ENCODE measurements at regions not wholly inside any gene's neighbourhood (a gene's known extent, or its start where the extent isn't known, plus 50 kb on each side); places are given as distances from the start of the nearest gene placed in this dataset.

GRCh38 chr2:83565181-83565580 is 893.9 kb downstream of the SUCLG1 start:
- no peak for DNase-seq (ENCODE audit: low read depth in 2 of 2)

DNA sequence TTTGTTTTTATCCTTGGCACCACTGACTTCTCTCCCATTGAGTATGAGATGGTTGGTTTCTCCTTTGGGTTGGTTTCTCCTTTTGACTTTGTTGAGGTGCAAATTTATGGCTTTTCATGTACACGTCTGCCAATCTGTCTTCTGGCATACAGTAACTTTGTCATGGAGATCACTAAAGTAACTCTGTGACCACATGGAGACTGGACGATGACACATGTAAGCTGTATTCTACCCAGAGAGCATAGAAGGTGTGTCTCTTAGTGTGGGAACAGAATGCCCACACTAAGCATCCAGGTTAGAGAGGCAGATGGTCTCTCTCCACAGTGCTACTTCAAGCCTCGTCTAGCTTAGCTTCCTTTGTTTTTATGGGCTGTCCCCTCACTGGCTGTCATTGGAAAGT is 897.5 kb downstream of the SUCLG1 start:
- no peak for DNase-seq (ENCODE audit: low read depth in 2 of 2)

DNA sequence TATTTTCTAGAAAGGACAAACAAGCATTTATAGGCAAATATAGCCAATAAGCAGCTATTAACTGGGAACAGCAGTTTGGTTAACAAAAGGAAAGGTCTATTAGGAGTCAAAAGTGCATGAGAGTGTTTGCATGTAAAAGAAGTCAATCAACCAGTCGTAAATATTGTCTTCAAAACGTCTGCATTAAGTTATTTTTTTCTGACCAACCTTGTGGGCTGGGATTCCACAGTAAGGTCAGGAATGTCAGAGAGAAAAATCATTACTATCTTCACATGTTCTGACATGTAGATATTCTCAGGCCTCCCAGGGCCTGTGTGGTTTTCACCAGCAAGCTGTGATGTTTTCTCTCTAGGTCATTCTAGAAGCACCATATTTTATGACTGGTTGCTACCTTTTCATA is 922.5 kb downstream of the SUCLG1 start:
- no peak for DNase-seq (ENCODE audit: low read depth in 2 of 2)

- no peak for DNase-seq (ENCODE audit: low read depth in 2 of 2)
Measured at GRCh38 chr2:83534416-83534815, 924.7 kb downstream of the SUCLG1 start.

- no peak for DNase-seq (ENCODE audit: low read depth in 2 of 2)
Measured at GRCh38 chr2:83531206-83531826, 927.8 kb downstream of the SUCLG1 start.

DNA sequence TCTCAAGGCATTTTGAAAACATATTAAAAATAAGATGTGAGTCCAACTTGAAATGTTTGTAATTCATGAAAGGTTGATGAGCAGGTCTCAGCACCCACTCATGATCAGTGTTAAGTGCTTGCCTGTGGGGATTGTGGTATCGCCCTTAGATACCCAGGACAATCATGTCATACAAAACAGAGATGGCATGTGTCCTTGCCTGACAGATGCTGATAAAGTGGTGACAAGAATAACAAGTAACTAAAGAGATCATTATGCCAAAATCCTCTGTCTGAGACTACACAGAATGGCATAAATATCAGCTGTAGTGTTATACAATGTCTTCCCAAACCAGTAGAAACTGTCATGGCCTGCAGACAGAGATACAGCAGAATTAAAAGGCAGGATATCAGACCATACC is 930.3 kb downstream of the SUCLG1 start:
- no peak for DNase-seq (ENCODE audit: low read depth in 2 of 2)

GRCh38 chr2:83522891-83523493 is 936.1 kb downstream of the SUCLG1 start:
- DNase-seq (ENCODE audit: low read depth in 2 of 2) = no peak

DNA sequence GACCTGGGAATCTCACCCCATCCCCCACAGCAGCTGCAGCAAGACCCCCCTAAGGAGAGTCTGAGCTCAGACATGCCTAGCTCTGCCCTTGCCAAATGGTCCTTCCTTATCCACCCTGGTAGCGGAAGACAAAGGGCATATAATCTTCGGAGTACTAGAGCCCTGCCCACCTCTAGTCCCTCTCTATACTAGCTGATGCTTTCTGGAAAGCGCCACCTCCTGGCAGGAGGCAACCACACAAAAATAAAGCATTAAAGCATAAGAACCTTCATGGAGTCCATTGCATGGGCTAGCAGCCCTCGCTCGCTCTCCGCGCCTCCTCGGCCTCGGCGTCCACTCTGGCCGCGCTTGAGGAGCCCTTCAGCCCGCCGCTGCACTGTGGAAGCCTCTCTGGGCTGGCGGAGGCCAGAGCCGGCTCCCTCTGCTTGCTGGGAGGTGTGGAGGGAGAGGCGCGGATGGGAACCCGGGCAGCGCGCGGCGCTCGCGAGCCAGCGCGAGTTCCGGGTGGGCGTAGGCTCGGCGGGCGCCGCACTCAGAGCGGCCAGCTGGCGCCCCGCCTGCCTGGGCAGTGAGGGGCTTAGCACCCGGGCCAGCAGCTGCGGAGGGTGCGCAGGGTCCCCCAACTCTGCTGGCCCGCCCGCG is 941.2 kb downstream of the SUCLG1 start:
- no peak for DNase-seq (ENCODE audit: low read depth in 2 of 2)

DNA sequence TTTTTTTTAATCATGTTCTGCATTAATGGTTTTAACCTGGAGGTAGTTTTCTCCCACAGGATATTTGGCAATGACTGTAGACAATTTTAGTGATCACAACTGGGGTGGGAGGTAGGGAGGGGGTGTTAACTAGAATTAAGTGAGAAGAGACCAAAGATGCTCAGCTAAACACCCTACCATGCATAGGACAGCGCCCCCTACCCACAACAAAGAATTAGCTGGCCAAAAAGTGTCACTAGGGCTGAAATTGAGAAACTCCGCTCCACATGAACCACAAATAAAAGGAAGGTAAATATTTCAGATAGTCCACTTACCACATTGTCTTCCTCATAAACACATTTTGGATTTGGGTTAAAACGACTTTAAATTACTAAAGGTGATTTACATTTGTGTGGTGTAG is 942.6 kb downstream of the SUCLG1 start:
- DNase-seq (ENCODE audit: low read depth in 2 of 2) = no peak

GRCh38 chr2:83487451-83487850 is 971.6 kb downstream of the SUCLG1 start:
- no peak for DNase-seq (ENCODE audit: low read depth in 2 of 2)

DNA sequence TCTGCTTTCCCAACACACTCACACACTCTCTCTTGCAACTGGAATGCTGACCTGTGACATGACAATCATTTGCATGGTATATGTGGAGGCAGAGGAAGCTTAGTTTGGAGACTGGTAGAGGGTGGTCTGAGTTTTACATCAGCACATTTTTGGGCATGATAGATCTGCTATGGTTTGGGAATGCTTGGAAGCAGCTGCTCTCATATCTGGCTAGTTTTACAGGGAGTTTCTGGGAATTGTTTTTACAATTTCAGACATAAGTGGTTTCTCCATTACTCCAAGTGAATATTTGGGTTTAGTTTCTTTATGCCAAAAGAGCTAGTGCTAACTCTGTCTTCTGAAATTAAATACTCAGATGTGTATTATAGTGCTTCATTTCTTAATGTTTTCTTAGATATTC is 977.6 kb downstream of the SUCLG1 start:
- DNase-seq (ENCODE audit: low read depth in 2 of 2) = no peak

GRCh38 chr2:83478037-83478436 is 981.0 kb downstream of the SUCLG1 start:
- DNase-seq (ENCODE audit: low read depth in 2 of 2) = no peak

- no peak for DNase-seq (ENCODE audit: low read depth in 2 of 2)
Measured at GRCh38 chr2:83475371-83475770, 983.7 kb downstream of the SUCLG1 start.

DNA sequence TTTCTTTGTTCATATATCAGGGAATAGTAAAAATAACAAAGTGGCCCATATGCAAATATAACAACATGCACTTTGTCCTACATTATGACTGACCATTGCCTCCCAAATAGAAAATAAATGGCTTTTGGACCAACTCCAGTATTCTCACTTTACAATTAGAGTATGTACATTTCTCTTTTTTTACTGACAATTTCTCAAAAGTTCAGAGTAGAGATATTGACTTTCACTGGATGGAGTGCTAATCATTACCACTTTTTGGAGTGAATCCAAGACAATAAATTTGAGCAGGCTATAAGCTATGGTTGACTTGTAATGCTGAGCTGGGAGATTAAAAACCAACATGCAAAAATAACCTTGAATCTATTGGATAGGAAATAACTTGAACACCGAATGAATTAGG is 987.4 kb downstream of the SUCLG1 start:
- no peak for DNase-seq (ENCODE audit: low read depth in 2 of 2)

DNA sequence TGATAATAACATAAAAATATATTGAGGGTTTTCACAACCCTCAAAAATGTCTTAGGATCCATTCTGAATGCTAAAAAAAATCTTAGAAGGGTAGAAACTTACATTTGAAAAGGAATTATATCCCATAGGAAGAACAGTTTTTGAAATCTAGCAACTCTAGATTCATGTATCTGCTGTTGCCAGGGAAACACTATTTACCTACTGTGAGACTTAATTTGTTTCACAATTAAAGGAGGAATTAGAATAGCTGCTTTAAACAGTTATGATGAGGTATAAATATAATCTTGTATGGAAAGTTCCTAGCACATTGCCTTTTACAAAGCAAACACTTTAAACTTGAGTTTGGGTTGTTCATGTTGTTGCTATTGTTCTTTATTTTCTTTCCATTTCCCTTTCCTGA is 988.2 kb downstream of the SUCLG1 start:
- no peak for DNase-seq (ENCODE audit: low read depth in 2 of 2)

DNA sequence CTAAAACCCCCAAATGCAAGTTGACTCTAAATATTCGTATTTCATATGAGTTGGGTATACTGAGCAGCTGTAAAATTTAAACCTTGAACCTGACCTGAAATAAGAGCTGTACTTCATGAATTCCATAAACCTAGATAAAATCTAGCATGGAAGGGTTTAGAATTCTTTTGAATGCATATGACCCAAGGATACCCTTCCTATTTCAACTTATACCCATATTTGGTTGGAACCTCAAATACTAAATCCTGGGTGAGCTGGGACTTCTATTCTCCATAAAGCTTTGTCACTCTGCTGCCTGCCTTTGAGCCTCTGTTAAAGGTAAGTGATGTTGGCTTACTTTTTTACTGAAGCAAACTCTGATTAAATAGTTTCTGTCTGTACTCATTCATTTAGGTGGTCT is 994.6 kb downstream of the SUCLG1 start:
- no peak for DNase-seq (ENCODE audit: low read depth in 2 of 2)

DNA sequence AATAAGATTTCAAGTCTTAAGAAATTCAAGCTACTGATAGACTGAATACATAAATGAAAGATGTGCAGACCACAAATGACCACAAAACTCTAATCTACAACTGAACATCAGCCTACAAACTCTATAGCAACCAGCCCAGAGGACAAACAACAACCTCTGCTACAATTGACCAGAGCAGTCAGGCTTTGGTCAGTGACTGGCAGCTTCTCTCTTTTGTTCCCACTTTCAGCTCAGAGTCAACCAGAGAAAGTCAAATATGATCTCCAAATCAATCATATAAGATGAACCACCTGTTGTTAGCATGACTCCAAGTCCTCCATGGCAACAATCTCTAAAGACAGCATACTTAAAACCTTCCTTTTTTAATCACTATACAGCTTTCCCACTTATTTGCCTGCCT is 996.2 kb downstream of the SUCLG1 start:
- DNase-seq (ENCODE audit: low read depth in 2 of 2) = no peak

GRCh38 chr2:83461135-83461534 is 997.9 kb downstream of the SUCLG1 start:
- no peak for DNase-seq (ENCODE audit: low read depth in 2 of 2)

- no peak for DNase-seq (ENCODE audit: low read depth in 2 of 2)
Measured at GRCh38 chr2:83459456-83459855, 999.6 kb downstream of the SUCLG1 start.

DNA sequence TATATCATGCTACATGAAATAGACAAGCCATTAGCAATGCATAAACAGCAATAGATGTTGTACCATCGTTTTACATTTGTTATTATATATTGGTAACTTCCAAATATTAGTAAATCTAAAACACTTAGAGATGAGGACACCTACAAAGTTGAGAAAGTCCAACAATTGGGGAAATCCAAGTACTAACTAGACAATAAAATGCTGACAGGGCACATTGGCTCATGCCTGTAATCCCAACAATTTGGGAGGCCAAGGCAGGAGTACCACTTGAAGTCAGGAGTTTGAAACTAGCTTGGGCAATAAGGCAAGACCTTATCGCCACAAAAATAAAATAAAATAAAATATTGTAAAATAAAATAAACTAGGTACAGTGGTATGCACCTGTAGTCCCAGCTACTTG is 1023.1 kb downstream of the SUCLG1 start:
- no peak for DNase-seq (ENCODE audit: low read depth in 2 of 2)

DNA sequence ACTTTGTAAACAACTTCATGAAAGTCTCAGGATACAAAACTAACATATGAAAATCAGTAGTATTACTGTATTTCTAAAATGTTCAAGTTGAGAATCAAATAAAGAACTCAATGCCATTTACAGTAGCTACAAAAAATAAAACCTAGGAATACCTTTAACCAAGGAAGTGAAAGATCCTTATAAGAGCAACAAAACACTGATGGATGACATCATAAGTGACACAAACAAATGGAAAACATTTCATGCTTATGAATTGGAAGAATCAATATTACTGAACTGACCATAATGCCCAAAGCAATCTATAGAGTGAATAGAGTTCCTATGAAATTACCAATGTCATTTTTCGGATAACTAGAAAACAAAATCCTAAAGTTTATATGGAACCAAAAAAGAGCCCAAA is 1038.1 kb downstream of the SUCLG1 start:
- DNase-seq (ENCODE audit: low read depth in 2 of 2) = no peak

GRCh38 chr2:83394134-83394904 is 1064.8 kb downstream of the SUCLG1 start:
- no peak for DNase-seq (ENCODE audit: low read depth in 2 of 2)

- no peak for DNase-seq (ENCODE audit: low read depth in 2 of 2)
Measured at GRCh38 chr2:83388804-83389203, 1070.3 kb downstream of the SUCLG1 start.

Data from stimulated activated CD8-positive, alpha-beta memory T cell treated with anti-CD3 and anti-CD28 coated beads, Interleukin-7, amount 100 ng/mL, for 4 hours (primary cell).